HG03575 (cell line): ENCODE measurements at regions not wholly inside any gene's neighbourhood (a gene's known extent, or its start where the extent isn't known, plus 50 kb on each side); places are given as distances from the start of the nearest gene placed in this dataset.

Experiments used
- ATAC-seq: cut with Tn5 transposase; IDR thresholded peaks from one replicate; pipeline ENCODE4 v1.9.1; 2021; ENCODE audit not compliant: unreplicated experiment, insufficient number of reproducible peaks, low FRiP score; ENCODE audit errors: extremely low read depth

DNA sequence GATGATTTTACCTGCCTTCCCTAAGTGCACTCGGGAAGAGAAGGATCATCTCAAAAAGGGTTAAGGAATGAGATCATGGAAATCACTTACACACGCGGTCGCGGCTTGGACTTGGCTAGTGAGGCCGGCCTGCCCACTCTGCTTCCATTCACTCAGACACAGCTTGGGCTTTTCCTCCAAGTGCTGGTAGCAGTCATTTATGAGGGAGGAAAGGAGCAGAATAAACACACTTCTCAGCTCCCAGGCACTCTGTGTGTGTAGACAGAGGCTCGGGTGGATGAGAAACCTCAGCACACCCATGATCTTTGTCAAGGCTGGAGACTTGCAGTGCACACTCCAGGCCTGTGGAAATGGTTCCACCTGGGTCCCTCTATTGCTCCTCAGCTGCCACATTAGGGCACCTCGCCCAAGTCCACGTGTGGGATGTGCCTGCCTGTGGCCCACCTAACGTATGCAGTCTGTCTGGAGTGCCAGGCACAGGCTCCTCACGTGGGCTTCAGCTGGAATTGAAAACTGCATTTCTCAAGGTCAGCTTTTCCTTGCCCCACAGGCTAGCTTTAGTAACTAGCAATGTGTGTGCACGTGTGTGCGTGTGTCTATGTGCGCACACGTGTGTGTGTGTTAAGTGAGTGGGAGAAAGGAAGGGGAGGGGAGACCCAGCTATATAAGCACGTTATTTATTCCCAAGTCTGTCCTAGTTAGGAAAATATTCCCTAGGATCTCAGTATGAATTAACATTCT, 288.4 kb downstream of the SOX11 start:
- no peak for ATAC-seq

DNA sequence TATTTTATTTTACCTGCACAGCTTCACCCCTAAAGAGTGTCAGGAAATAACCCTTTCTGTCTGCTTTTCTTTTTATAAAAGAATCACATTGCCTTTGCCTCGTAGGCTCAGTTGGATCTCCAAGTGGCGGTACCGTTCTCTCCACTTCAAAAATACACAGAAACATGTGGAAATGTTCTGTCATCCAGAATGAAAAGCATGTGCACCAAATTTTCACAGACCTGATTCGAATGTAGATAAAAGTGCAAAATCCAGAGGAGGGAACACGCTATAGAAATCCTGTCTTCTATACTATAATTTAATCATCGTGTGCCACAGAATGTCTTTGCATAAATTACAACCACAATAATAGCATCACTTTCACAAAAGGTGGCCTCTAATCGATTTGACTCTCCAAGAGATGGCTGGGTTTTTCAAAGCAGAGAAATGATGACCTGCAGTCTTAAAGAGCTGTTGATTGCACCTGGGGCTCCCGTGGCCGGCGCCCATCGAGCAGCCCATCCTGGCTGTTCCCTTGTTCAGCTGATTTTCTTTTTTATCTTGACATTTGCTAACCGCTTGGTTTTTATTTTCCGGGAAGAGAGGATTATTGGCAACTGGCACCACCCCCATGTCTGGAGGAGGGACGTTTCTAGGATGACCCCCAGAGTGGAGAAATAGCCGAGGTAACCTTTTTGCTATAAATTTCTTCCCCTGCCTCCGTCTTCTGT, 290.2 kb downstream of the SOX11 start:
- ATAC-seq: no peak

GRCh38 chr2:5982903-5983265, 290.7 kb downstream of the SOX11 start:
- ATAC-seq: no peak

GRCh38 chr2:5983511-5984272, 291.5 kb downstream of the SOX11 start:
- ATAC-seq: no peak

DNA sequence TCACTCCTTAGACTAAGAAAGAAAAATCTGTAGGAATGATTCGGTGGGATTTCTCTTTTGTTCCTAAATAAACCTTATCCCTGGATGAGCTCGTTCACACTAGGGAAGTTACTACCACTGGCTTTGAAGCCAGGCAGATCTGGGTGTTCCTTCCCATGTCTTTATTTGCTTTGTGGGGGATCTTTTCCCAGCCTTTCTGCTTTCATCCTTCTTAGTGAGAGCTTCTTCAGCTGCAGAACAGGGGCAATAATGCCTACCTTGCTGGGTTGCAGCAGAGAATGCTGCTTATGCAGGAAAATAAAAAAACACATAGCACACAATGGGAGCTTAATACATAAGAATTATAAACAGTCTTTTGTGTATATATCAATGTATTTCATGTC, 292.1 kb downstream of the SOX11 start:
- no peak for ATAC-seq

GRCh38 chr2:5984946-5985345, 292.8 kb downstream of the SOX11 start:
- ATAC-seq: no peak

- ATAC-seq: no peak
These were observed 293.6 kb downstream of the SOX11 start for GRCh38 chr2:5985536-5986385.

DNA sequence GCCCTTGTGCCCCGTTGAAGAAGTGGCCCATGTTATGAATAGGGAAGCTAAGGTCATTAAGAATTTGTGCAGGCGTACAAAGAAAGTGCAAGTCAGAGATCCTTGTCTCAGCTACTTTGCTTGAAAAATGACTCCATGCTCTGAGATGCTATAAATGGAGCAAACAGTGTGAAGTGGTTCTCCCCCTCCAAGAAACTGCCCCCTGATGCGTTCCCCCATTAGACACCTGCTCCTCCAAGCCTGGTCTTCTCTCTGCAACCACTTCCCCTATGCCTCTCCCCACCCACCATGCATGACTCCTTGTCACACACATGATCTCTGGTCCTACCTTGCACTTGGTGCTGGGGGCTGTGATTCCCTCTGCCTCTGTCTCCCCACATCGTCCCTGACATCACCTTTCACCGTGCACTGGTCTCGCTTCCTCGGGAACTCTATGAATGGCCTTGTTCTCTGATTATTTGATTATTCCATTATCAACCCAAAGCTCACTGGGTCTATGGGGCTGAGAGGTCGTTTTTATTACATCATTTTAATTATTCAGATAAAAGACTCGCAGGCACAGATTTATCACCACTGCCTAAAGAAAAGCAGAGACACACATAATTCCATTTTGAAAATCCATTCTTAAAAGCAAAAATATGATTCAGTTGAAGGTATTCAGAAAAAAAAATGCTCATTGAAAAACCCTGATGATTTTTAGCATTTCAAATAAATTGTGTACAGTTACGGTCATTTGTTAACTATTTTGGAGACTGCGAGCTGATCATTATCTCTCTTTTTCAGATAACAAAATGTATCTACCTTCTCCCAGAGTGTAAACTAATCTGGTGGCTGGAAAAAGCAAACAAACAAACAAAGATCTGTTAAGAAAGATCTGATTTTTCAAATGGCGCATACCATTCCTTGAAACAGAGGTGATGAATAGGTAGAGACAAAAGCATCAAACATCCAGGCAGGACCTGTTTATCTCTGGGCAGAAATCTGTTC, 294.9 kb downstream of the SOX11 start:
- no peak for ATAC-seq

DNA sequence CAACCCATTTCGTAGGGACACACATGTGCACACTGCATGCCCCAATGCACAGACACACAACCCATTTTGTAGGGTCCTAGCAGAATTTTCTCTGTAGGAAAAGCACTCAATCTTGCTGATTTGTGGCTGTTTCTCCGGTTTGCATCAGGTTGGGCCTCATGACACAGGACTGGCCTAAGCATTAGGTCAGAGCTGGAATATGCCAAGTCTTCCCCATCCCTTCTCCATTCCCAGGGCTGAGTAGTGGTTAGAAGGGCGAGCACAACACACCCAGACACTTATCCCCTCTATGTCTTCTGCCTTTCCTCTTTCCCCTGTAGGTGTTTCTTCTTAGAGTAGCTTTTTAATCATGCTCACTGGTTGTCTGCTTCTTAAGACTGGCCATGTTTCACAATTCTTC, 295.9 kb downstream of the SOX11 start:
- no peak for ATAC-seq

DNA sequence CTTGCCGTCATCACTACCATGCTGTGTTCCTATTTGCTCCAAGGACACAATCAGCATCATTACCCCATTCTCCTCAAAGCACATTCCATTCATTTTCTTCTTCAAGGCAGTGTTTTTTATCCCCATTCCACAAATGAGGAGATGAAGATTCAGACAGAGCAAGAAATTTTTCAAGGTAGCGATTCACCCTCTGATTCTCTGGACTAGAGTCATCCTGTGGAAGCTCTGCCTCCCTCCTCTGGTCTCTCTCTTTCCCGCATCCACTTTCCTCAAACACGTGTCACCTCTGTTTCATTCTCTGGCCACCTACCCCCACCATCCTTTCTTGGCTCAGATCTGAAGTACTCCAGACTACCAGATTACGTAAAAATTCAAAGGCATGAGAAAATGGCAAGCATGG, 297.9 kb downstream of the SOX11 start:
- no peak for ATAC-seq

DNA sequence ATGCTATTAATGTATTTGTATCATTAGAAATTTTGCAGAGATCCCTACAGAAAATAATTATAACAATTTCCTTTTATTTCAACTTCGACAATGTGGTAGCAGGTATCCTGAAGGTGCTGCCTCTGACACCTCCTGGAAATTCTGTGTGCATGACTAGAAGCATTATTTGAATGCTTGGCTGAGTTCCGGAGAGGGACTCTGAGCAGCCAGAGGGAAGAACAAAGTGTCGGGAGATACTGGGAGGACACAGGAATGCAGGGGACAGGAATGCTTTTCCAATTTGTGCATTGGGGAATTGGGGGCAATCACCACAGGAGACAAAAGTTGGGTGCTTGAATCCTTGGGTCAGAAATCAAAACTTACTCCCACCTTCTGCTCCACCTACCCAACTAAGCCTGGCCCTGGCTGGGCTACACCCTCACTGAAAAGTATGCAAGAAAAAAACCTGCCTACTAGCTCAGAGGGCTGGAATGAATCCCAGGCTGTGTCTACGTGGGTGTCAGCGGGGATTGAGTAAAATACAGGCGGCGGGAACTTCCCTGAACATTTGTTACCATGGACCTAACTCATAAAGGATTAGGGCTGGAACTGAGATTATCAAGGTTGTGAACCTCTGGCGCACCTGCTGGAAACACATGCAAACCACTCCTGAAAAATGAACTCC, 299.3 kb downstream of the SOX11 start:
- no peak for ATAC-seq

DNA sequence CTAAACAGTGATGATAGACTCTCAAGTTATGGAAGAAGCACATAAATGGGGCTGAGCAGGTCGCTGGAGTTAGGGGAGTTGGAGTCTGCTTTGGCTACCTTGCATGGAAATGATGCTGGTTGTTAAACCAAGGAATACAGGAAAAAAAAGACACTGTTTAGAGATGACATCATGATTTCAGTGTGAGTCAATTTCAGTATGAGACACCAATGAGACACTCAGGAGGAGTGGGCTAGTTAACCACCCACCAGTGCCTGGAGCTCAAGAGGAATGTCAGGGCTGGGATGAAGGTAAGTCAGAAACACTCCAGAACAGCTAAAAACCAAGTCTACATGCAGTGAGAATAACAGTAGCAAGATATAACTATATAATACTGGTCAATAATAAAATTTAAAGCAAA, 303.6 kb downstream of the SOX11 start:
- no peak for ATAC-seq

DNA sequence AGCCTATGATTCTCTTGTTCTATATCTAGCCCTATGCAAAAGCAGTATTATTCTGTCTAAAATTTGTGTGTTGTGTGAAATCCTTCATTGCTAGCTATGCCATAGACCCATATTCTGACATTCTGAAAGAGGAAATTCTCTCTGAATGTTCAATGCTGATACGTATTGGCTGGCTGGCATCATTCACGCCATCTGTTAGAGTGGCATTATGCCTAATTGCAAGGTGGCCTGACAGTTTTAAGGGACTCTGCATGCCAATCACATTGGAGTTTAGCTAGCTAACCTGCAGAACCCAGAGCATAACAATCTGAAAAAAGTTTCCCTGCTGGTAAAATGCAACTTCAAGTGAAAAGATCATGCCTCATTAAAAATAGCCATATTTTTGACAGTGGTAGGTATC, 316.0 kb downstream of the SOX11 start:
- ATAC-seq: no peak

DNA sequence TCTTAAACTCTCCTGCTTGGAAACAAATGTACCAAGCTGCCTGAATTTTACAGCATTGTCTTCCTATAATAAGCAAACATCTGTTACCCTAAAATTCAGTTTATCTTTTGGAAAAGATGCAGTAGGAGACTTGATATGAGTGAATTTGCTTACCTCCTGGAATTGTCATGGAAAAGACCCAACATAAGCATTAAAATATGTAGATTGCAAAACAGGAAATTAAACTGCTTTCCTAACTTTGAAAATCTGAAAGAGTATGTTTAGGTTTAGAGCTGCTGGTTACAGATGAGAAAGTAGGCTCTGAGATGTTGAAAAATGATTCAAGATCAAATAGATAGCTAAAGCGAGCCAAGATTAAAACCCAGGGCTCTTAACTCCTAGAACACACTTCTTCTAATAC, 316.5 kb downstream of the SOX11 start:
- no peak for ATAC-seq

DNA sequence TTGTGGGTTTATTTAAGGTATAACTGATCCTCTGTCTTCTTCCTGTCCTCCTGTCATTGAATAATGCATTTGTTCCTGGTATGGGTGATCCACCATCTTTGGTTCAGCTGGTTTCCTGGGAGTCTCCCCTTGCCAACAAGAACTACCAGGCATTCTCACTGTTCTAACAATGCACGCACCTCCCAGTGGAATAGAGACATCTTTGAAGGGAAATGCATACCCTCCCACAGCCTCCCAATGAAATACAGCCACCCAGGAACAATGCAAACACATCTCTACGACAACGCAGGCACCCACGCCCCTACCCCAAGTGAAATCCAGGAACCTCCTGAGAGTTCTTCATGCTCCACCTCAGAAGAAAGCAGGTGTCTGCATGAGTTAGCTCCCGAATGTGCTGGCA, 318.0 kb downstream of the SOX11 start:
- no peak for ATAC-seq

- ATAC-seq: no peak
These were observed 319.7 kb downstream of the SOX11 start for GRCh38 chr2:6011921-6012320.

DNA sequence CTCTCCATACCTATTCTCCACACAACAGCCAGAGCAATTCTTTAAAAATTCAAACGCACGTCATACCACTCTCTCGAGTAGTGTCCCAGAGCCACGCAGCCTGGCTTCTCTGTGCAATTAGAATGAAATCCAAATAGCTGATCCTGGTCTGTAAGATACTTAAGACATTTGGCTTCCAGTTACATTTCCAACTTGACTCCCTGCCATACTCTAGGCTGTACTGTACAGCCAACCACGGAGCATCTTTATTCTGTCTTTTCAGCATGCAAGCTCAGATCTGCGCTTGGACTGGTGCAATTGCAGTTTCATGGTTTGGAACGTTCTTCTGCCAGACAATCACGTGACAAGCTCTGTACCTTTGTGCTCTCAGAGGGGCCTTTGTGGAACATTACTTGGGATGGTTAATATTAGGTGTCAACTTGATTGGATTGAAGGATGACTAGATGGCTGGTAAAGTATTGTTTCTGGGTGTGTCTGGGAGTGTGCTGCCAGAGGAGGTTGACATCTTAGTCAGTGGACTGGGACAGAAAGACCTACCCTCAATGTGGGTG, 325.6 kb downstream of the SOX11 start:
- no peak for ATAC-seq
